IMR-90 (cell line): ENCODE measurements at regions not wholly inside any gene's neighbourhood (a gene's known extent, or its start where the extent isn't known, plus 50 kb on each side); places are given as distances from the start of the nearest gene placed in this dataset.

Source experiments
- ATAC-seq: fragments of 200-7000 bp; cut with Tn5 transposase; 2 replicates; pipeline ENCODE4 v1.9.1; 2020; ENCODE audit warnings: low read depth, mild to moderate bottlenecking, moderate library complexity
- BruUV-seq: library from RNA; stranded (reverse); fragments of 400-500 nt; replicated peaks from 2 replicates; lab custom pipeline; 2021; lab: Mats Ljungman, UMichigan
- CTCF ChIA-PET: fragments of 300-600 bp; formaldehyde crosslinking; extraction: SDS; loops from one replicate; lab custom pipeline; 2021; ENCODE audit warnings: antibody characterized with exemption; lab: Yijun Ruan, JAX
- POLR2A ChIA-PET: fragments of 300-600 bp; sonication (Branson Sonifier 250); formaldehyde crosslinking; loops from one replicate; lab custom pipeline; 2022; ENCODE audit warnings: antibody characterized with exemption; ENCODE audit not compliant: unreplicated experiment; lab: Charles Lee
- DNase-seq: peaks from one replicate; pipeline ENCODE4 v3.0.0; 2013
- H2AFZ ChIP-seq: replicated peaks from 2 replicates; pipeline ENCODE3; 2013; ENCODE audit warnings: low read length, mild to moderate bottlenecking; ENCODE audit not compliant: poor library complexity
- H2AK5ac ChIP-seq: 2 replicates; pipeline ENCODE4 v1.6.1; 2013; ENCODE audit warnings: low read depth, low read length, inconsistent platforms
- H2AK9ac ChIP-seq: replicated peaks from 2 replicates; pipeline ENCODE3; 2013; ENCODE audit warnings: mild to moderate bottlenecking, low read depth, low read length, moderate library complexity; ENCODE audit not compliant: poor library complexity
- H2BK120ac ChIP-seq: 2 replicates; pipeline ENCODE4 v1.6.1; 2013; ENCODE audit warnings: low read depth, low read length, inconsistent platforms
- H2BK15ac ChIP-seq: 3 replicates; pipeline ENCODE4 v1.6.1; 2013; ENCODE audit warnings: low read depth, low read length, inconsistent platforms
- H2BK20ac ChIP-seq: 2 replicates; pipeline ENCODE4 v1.6.1; 2013; ENCODE audit warnings: low read depth, mild to moderate bottlenecking, inconsistent platforms, low read length, moderate library complexity
- H2BK5ac ChIP-seq: 2 replicates; pipeline ENCODE4 v1.6.1; 2013; ENCODE audit warnings: mild to moderate bottlenecking, low read depth, low read length, inconsistent platforms; ENCODE audit not compliant: poor library complexity, severe bottlenecking
- H3K14ac ChIP-seq: replicated peaks from 2 replicates; pipeline ENCODE4 v1.6.1; 2013; ENCODE audit warnings: low read depth, low read length, inconsistent platforms
- H3K18ac ChIP-seq: 2 replicates; pipeline ENCODE4 v1.6.1; 2013; ENCODE audit warnings: low read depth, low read length, control low read depth
- H3K23ac ChIP-seq: 2 replicates; pipeline ENCODE4 v1.6.1; 2013; ENCODE audit warnings: low read depth, low read length, inconsistent platforms
- H3K27ac ChIP-seq: 2 replicates; pipeline ENCODE4 v1.5.1; 2013; ENCODE audit warnings: mild to moderate bottlenecking, control low read depth, low read length; ENCODE audit not compliant: insufficient read depth
- H3K27me3 ChIP-seq: 2 replicates; pipeline ENCODE4 v1.6.1; 2013; ENCODE audit warnings: low read length; ENCODE audit not compliant: control insufficient read depth, insufficient read depth
- H3K36me3 ChIP-seq: 2 replicates; pipeline ENCODE4 v1.6.1; 2013; ENCODE audit warnings: low read length, mixed read lengths; ENCODE audit not compliant: control insufficient read depth, insufficient read depth
- H3K4ac ChIP-seq: 2 replicates; pipeline ENCODE4 v1.6.1; 2013; ENCODE audit warnings: low read depth, low read length, inconsistent platforms
- H3K4me1 ChIP-seq: 2 replicates; pipeline ENCODE4 v1.6.1; 2013; ENCODE audit warnings: low read length, mixed read lengths; ENCODE audit not compliant: control insufficient read depth, insufficient read depth
- H3K4me2 ChIP-seq: 2 replicates; pipeline ENCODE4 v1.6.1; 2013; ENCODE audit warnings: low read depth, mild to moderate bottlenecking, control low read depth, low read length, moderate library complexity
- H3K4me3 ChIP-seq: 2 replicates; pipeline ENCODE4 v1.5.1; 2013; ENCODE audit warnings: low read depth, mild to moderate bottlenecking, control low read depth, low read length, moderate library complexity; ENCODE audit not compliant: insufficient read depth
- H3K56ac ChIP-seq: 2 replicates; pipeline ENCODE4 v1.6.1; 2013; ENCODE audit warnings: low read length, inconsistent platforms; ENCODE audit not compliant: insufficient read depth; ENCODE audit errors: extremely low read depth
- H3K79me1 ChIP-seq, 2 experiments: 2 replicates each; pipeline ENCODE4 v1.6.1; 2013; ENCODE audit warnings: low read length in 2 of 2, inconsistent platforms in 1 of 2, low read depth in 1 of 2
- H3K9ac ChIP-seq: 2 replicates; pipeline ENCODE4 v1.6.1; 2013; ENCODE audit warnings: low read depth, low read length, control low read depth
- H3K9me1 ChIP-seq: 2 replicates; pipeline ENCODE4 v1.6.1; 2013; ENCODE audit warnings: low read length, inconsistent platforms; ENCODE audit not compliant: insufficient read depth
- H3K9me3 ChIP-seq: 2 replicates; pipeline ENCODE4 v1.6.1; 2013; ENCODE audit warnings: low read length; ENCODE audit not compliant: control insufficient read depth, insufficient read depth
- H4K20me1 ChIP-seq: 2 replicates; pipeline ENCODE4 v1.6.1; 2013; ENCODE audit warnings: low read length, inconsistent platforms; ENCODE audit not compliant: insufficient read depth
- H4K5ac ChIP-seq: 2 replicates; pipeline ENCODE4 v1.6.1; 2013; ENCODE audit warnings: mild to moderate bottlenecking, low read depth, low read length, control low read depth
- H4K8ac ChIP-seq, 2 experiments: 2 replicates each; pipeline ENCODE4 v1.6.1; 2013; ENCODE audit warnings: low read depth in 2 of 2, low read length in 2 of 2, control low read depth in 1 of 2, inconsistent platforms in 1 of 2
- H4K91ac ChIP-seq: 2 replicates; pipeline ENCODE4 v1.6.1; 2013; ENCODE audit warnings: low read depth, low read length, inconsistent platforms; ENCODE audit not compliant: insufficient read depth
- BHLHE40 ChIP-seq: fragments of 150-350 bp; IDR thresholded peaks from 2 replicates; pipeline ENCODE4 v1.6.1; 2016; ENCODE audit warnings: mild to moderate bottlenecking, low read depth, low read length
- WGBS, 2 experiments: methylation state at CpG; one replicate each; pipeline versions ENCODE4 v1.1.5 to v1.1.7; 2013; ENCODE audit warnings: missing lambda C conversion rate in 2 of 2; ENCODE audit not compliant: insufficient read length in 1 of 2; ENCODE audit errors: extremely low coverage in 2 of 2; 5-methylcytosine and 5-hydroxymethylcytosine counted together
- dilution Hi-C: fragments of 300-500 bp; cut with HindIII; formaldehyde crosslinking; loops from one replicate; pipeline ENCODE4 v1.14.3; 2018; ENCODE audit warnings: low sequenced_read_pairs; ENCODE audit not compliant: unreplicated experiment
- in situ Hi-C: fragments of 300-500 bp; cut with MboI; formaldehyde crosslinking; loops from 3 replicates; pipeline ENCODE4 v1.14.3; 2019; ENCODE audit warnings: low sequenced_read_pairs, inconsistent platforms, mixed read lengths
- intact Hi-C: fragments of 100-400 bp; cut with micrococcal nuclease; formaldehyde crosslinking; loops from 2 replicates; pipeline ENCODE4 v1.10.0; 2022

DNA sequence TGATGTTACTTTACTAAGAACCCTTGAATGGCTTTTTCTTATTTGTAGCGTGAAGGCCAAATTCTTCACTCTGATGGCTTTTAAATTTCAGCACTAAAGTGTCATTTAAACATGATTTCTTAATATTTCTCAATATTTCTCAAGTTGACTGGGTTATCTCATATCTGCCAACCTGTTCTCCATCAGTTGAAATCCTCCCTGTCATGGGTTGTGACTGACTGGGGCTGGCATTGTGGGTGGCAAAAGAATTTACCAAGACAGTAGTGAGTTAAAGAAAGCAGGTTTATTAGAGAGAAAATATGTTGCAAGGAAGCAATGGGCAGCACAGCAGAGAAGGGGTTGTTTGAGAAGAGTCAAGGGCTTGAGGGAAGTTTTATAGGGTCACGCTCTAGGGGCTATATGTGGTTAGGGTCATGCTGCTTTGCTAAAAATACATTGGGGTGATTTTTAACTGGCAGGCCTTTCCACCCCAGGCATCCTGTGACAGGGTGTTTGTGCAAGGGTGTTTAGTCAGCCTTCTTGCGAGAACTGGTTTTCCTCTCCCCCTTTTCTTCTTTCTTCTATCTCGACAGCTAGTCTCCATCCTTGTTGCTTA is 232.8 kb upstream of the SEL1L start:
- H2BK20ac ChIP-seq = no peak overlapping the region
- DNase-seq = no peak
- H2AFZ ChIP-seq = no peak overlapping the region
- no peak overlapping the region for H3K27ac ChIP-seq
- no peak overlapping the region for H4K91ac ChIP-seq
- intact Hi-C loops = no loop called here
- H3K4me1 ChIP-seq = no peaks in the 10 kb centered on the region
- H4K20me1 ChIP-seq = no peaks in the 10 kb centered on the region
- in situ Hi-C loops = no loop called here
- no peaks in the 10 kb centered on the region for H3K9me1 ChIP-seq
- no peaks in the 10 kb centered on the region for H3K79me1 ChIP-seq
- H2BK5ac ChIP-seq = no peak overlapping the region
- no peak overlapping the region for H2AK9ac ChIP-seq
- no peak overlapping the region for H4K5ac ChIP-seq
- no peak overlapping the region for H3K4me3 ChIP-seq
- CTCF ChIA-PET = no interaction called here
- no peak overlapping the region for H3K4me2 ChIP-seq
- dilution Hi-C loops = no loop called here
- no peak overlapping the region for H3K23ac ChIP-seq
- H3K36me3 ChIP-seq = no peaks in the 10 kb centered on the region
- no peak for TF ChIP-seq BHLHE40
- no TSS peak for BruUV-seq
- H3K9ac ChIP-seq = no peak overlapping the region
- no peaks in the 10 kb centered on the region for H3K27me3 ChIP-seq
- no peak overlapping the region for H2BK15ac ChIP-seq
- no peak overlapping the region for H4K8ac ChIP-seq
- H3K9me3 ChIP-seq = peaks cover 3% of the 10 kb centered on the region; the same call in 1 of the 2 replicates
- ATAC-seq = no peak
- H3K14ac ChIP-seq = no peak overlapping the region
- no peak overlapping the region for H2AK5ac ChIP-seq
- no peak overlapping the region for H3K56ac ChIP-seq
- H3K18ac ChIP-seq = no peak overlapping the region
- WGBS, 2 experiments = no CpG with 5 or more reads among the region's 4 CpGs
- no peak overlapping the region for H3K4ac ChIP-seq
- POLR2A ChIA-PET = no interaction called here
- no peak overlapping the region for H2BK120ac ChIP-seq
